HCT116 (cell line): ENCODE measurements at regions not wholly inside any gene's neighbourhood (a gene's known extent, or its start where the extent isn't known, plus 50 kb on each side); places are given as distances from the start of the nearest gene placed in this dataset.

Experiments used
- ATAC-seq: fragments of 200-7000 bp; cut with Tn5 transposase; 2 replicates; pipeline ENCODE4 v1.9.1; 2020; ENCODE audit warnings: mild to moderate bottlenecking, moderate library complexity
- BruUV-seq: library from RNA; stranded (reverse); fragments of 400-500 nt; replicated peaks from 2 replicates; lab custom pipeline; 2021; lab: Mats Ljungman, UMichigan
- CTCF ChIA-PET: fragments of 300-600 bp; sonication (Branson Sonifier 250); formaldehyde crosslinking; loops from one replicate; lab custom pipeline; 2021; ENCODE audit warnings: antibody characterized with exemption; lab: Charles Lee
- POLR2A ChIA-PET: fragments of 300-600, 350-600 bp; sonication (Branson Sonifier 250); formaldehyde crosslinking; loops from one replicate; lab custom pipeline; 2021; ENCODE audit warnings: antibody characterized with exemption; lab: Charles Lee
- RAD21 ChIA-PET, 2 experiments: fragments of 300-600 bp; sonication (Branson Sonifier 250); formaldehyde crosslinking; loops; one replicate each; lab custom pipeline; 2023; ENCODE audit warnings: low total read pairs in 2 of 2; ENCODE audit not compliant: uncharacterized antibody in 2 of 2, unreplicated experiment in 2 of 2, low non-redundant PET in 1 of 2; lab: Charles Lee
- DNase-seq: peaks from one replicate; pipeline ENCODE4 v3.0.0-alpha.2; 2010; ENCODE audit warnings: low read depth, low spot score
- H2AFZ ChIP-seq: fragments of 200-600 bp; shearing (Covaris generic), sonication (generic); 2 replicates; pipeline ENCODE4 v1.6.1; 2017; ENCODE audit warnings: low read depth, mixed run types, mixed read lengths, antibody characterized with exemption, low read length; ENCODE audit not compliant: poor library complexity, severe bottlenecking
- H3K27ac ChIP-seq: 2 replicates; pipeline ENCODE4 v1.5.1; 2012; ENCODE audit warnings: low read depth, low read length
- H3K27me3 ChIP-seq: fragments of 200-600 bp; sonication (generic); 2 replicates; pipeline ENCODE4 v1.6.1; 2016; ENCODE audit warnings: mixed run types, low read length, mixed read lengths; ENCODE audit not compliant: insufficient read depth
- H3K36me3 ChIP-seq, 2 experiments: fragments of 200-500 bp in 1 of 2; fragments of 200-600 bp in 1 of 2; sonication (Bioruptor generic) in 1 of 2; sonication (generic) in 1 of 2; 2 replicates each; pipeline versions ENCODE4 v1.5.1 to v1.6.1; 2014 to 2016; ENCODE audit warnings: low read length in 2 of 2, inconsistent platforms in 1 of 2, mixed read lengths in 1 of 2, mixed run types in 1 of 2; ENCODE audit not compliant: insufficient read depth in 2 of 2, control insufficient read depth in 1 of 2
- H3K4me1 ChIP-seq, 2 experiments: fragments of 200-600 bp in 1 of 2; sonication (generic) in 1 of 2; 2 replicates each; pipeline versions ENCODE4 v1.5.1 to v1.6.1; 2012 to 2017; ENCODE audit warnings: low read length in 2 of 2, inconsistent platforms in 1 of 2, mild to moderate bottlenecking in 1 of 2, mixed read lengths in 1 of 2, mixed run types in 1 of 2, moderate library complexity in 1 of 2; ENCODE audit not compliant: insufficient read depth in 2 of 2, control insufficient read depth in 1 of 2
- H3K4me2 ChIP-seq: fragments of 200-600 bp; sonication (generic); 2 replicates; pipeline ENCODE4 v1.6.1; 2017; ENCODE audit warnings: mixed run types, low read length, mixed read lengths
- H3K4me3 ChIP-seq, 2 experiments: fragments of 200-600 bp in 1 of 2; sonication (generic) in 1 of 2; replicated peaks in 1 of 2; 2 replicates each; pipeline ENCODE4 v1.5.1; 2011 to 2016; ENCODE audit warnings: low read length in 2 of 2, control low read depth in 1 of 2, low read depth in 1 of 2, mild to moderate bottlenecking in 1 of 2, mixed read lengths in 1 of 2, mixed run types in 1 of 2
- H3K79me2 ChIP-seq: fragments of 200-600 bp; sonication (generic); 2 replicates; pipeline ENCODE4 v1.6.1; 2017; ENCODE audit warnings: mild to moderate bottlenecking, mixed run types, low read length, moderate library complexity, mixed read lengths; ENCODE audit not compliant: insufficient read depth
- H3K9ac ChIP-seq: fragments of 200-600 bp; sonication (generic); 2 replicates; pipeline ENCODE4 v1.6.1; 2016; ENCODE audit warnings: low read length, mixed read lengths
- H3K9me2 ChIP-seq: fragments of 200-600 bp; sonication (generic), shearing (Covaris generic); 2 replicates; pipeline ENCODE4 v1.6.1; 2017; ENCODE audit warnings: mixed run types, mild to moderate bottlenecking, moderate library complexity; ENCODE audit not compliant: insufficient read depth
- H3K9me3 ChIP-seq, 2 experiments: fragments of 200-500 bp in 1 of 2; fragments of 200-600 bp in 1 of 2; sonication (Bioruptor generic) in 1 of 2; sonication (generic) in 1 of 2; 2 replicates each; pipeline ENCODE4 v1.6.1; 2014 to 2017; ENCODE audit warnings: low read length in 2 of 2, mixed read lengths in 2 of 2, inconsistent platforms in 1 of 2, low read depth in 1 of 2, mild to moderate bottlenecking in 1 of 2, mixed run types in 1 of 2, moderate library complexity in 1 of 2; ENCODE audit not compliant: control insufficient read depth in 1 of 2, insufficient read depth in 1 of 2
- H4K20me1 ChIP-seq: fragments of 200-600 bp; sonication (generic), shearing (Covaris generic); 2 replicates; pipeline ENCODE4 v1.6.1; 2017; ENCODE audit warnings: mixed run types, mild to moderate bottlenecking, moderate library complexity; ENCODE audit not compliant: insufficient read depth
- ELF1 ChIP-seq: IDR thresholded peaks from 2 replicates; pipeline ENCODE4 v1.6.1; 2012; ENCODE audit warnings: low read depth, borderline replicate concordance
- FOSL1 ChIP-seq: IDR thresholded peaks from 2 replicates; pipeline ENCODE4 v1.6.1; 2012; ENCODE audit warnings: low read depth
- POLR2A ChIP-seq: IDR thresholded peaks from 2 replicates; pipeline ENCODE4 v1.7.0; 2011; ENCODE audit warnings: borderline replicate concordance; ENCODE audit not compliant: insufficient read depth, insufficient read length; ENCODE audit errors: extremely low read depth
- SIN3A ChIP-seq: IDR thresholded peaks from 2 replicates; pipeline ENCODE4 v1.6.1; 2012; ENCODE audit warnings: low read depth
- YY1 ChIP-seq: IDR thresholded peaks from 2 replicates; pipeline ENCODE4 v1.6.1; 2011; ENCODE audit warnings: low read length, low read depth, moderate library complexity, mild to moderate bottlenecking; ENCODE audit not compliant: insufficient replicate concordance; ENCODE audit errors: extremely low read depth
- ZBTB33 ChIP-seq: IDR thresholded peaks from 2 replicates; pipeline ENCODE4 v1.6.1; 2011; ENCODE audit warnings: mild to moderate bottlenecking, low read length, moderate library complexity; ENCODE audit not compliant: insufficient replicate concordance; ENCODE audit errors: extremely low read depth
- intact Hi-C: fragments of 100-400 bp; cut with micrococcal nuclease; formaldehyde crosslinking; loops from 2 replicates; pipeline ENCODE4 v1.10.0; 2022

- no peak for ATAC-seq
- Histone ChIP-seq H4K20me1 (no peaks in the 10 kb centered on the region), H3K9ac (no peak overlapping the region), H3K9me2 (no peaks in the 10 kb centered on the region), H3K27ac (no peak overlapping the region), H3K27me3 (no peaks in the 10 kb centered on the region), H3K4me3 (no peak overlapping the region), H3K4me2 (no peak overlapping the region), H3K79me2 (no peaks in the 10 kb centered on the region), H3K36me3 (no peaks in the 10 kb centered on the region), H3K9me3 (no peaks in the 10 kb centered on the region), H3K4me1 (no peaks in the 10 kb centered on the region), H2AFZ (no peak overlapping the region)
- BruUV-seq, result no TSS peak
- intact Hi-C loops, result no loop called here
- POLR2A ChIA-PET, result no interaction called here
- TF ChIP-seq FOSL1 (no peak), ELF1 (no peak), YY1 (no peak), ZBTB33 (no peak)
- RAD21 ChIA-PET, result no interaction called here
- no peak for DNase-seq
- CTCF ChIA-PET, result no interaction called here
Measured at GRCh38 chr2:228942856-228943255, 328.2 kb downstream of the PID1 start.

DNA sequence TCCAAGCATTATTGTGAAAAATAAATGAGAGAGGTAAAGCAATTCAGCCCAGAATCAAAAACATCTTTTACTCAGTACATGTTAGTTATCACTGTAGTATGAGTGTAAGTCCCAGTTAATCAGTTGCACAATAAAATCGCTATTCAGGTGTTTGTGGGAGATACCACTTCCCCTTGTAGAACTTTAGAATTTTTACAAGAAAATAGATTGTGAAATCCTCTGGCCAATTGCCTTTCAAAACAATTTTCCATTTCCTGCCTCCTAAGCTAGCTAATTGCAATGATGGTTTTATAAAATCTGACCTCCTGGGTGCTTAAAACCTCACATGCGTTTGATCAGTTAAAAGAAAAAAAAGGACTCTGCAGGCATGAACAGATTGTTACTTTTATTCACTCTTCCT is 332.5 kb downstream of the PID1 start:
- no peaks in the 10 kb centered on the region for H3K9me3 ChIP-seq
- no peaks in the 10 kb centered on the region for H3K4me1 ChIP-seq
- no peak for DNase-seq
- H3K9ac ChIP-seq, result no peak overlapping the region
- H2AFZ ChIP-seq, result no peak overlapping the region
- H3K79me2 ChIP-seq, result no peaks in the 10 kb centered on the region
- ATAC-seq, result no peak
- ChIA-PET RAD21 (no interaction called here), CTCF (no interaction called here), POLR2A (no interaction called here)
- intact Hi-C loops, result no loop called here
- BruUV-seq, result no TSS peak
- no peaks in the 10 kb centered on the region for H3K9me2 ChIP-seq
- no peaks in the 10 kb centered on the region for H4K20me1 ChIP-seq
- no peaks in the 10 kb centered on the region for H3K36me3 ChIP-seq
- no peak overlapping the region for H3K4me3 ChIP-seq
- H3K4me2 ChIP-seq, result no peak overlapping the region
- no peak overlapping the region for H3K27ac ChIP-seq
- TF ChIP-seq POLR2A (no peak), FOSL1 (no peak), SIN3A (no peak)
- H3K27me3 ChIP-seq, result no peaks in the 10 kb centered on the region
